Ovary (tissue), 3 donors: ENCODE measurements at regions not wholly inside any gene's neighbourhood (a gene's known extent, or its start where the extent isn't known, plus 50 kb on each side); places are given as distances from the start of the nearest gene placed in this dataset.

ENCODE experiments used
- EP300 ChIP-seq: sonication (generic); formaldehyde crosslinking; IDR thresholded peaks from one replicate; pipeline ENCODE4 v1.6.1; 2017; ENCODE audit warnings: antibody characterized with exemption
- POLR2A ChIP-seq: fragments of 450-650 bp; IDR thresholded peaks from one replicate; pipeline ENCODE4 v1.6.1; 2017; ENCODE audit warnings: antibody characterized with exemption, mild to moderate bottlenecking, moderate library complexity
- TF ChIP-seq, protein P1 (sequence below), 3 donors: fragments of 450-650 bp in 2 of 3; fragments of 200-600 bp in 1 of 3; IDR thresholded peaks; one replicate each; pipeline versions ENCODE4 v1.5.1 to v1.8.0; 2016 to 2022; ENCODE audit warnings: antibody characterized with exemption in 3 of 3, mild to moderate bottlenecking in 1 of 3
- donor health status: DM: no; HTN: no; CAD: no.

DNA sequence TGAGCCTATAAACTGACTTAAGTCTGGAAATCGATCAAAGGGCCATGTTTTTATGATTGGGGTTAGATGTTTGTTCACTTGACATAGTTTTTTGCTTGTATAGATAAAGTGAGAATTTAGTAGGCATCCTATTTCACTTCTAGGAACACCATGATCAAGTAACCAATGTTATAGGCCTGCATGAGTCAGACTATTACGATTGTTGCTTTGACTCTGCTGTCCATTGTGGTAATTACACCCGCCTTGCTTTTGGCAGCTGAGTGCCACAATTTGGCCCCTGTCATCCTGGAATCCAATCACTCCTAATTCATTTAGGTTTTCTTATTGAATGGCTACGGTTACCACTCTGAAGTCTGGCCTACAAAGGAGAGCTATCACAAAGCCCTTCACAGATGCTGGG, 67.8 kb upstream of the IL33 start:
- TF ChIP-seq, protein P1, sequence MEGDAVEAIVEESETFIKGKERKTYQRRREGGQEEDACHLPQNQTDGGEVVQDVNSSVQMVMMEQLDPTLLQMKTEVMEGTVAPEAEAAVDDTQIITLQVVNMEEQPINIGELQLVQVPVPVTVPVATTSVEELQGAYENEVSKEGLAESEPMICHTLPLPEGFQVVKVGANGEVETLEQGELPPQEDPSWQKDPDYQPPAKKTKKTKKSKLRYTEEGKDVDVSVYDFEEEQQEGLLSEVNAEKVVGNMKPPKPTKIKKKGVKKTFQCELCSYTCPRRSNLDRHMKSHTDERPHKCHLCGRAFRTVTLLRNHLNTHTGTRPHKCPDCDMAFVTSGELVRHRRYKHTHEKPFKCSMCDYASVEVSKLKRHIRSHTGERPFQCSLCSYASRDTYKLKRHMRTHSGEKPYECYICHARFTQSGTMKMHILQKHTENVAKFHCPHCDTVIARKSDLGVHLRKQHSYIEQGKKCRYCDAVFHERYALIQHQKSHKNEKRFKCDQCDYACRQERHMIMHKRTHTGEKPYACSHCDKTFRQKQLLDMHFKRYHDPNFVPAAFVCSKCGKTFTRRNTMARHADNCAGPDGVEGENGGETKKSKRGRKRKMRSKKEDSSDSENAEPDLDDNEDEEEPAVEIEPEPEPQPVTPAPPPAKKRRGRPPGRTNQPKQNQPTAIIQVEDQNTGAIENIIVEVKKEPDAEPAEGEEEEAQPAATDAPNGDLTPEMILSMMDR (IDR thresholded peaks at IDR 0.05) = no peak
- TF ChIP-seq POLR2A = no peak
- no peak for TF ChIP-seq EP300
